ENCODE measurements at regions not wholly inside any gene's neighbourhood (a gene's known extent, or its start where the extent isn't known, plus 50 kb on each side); places are given as distances from the start of the nearest gene placed in this dataset.
"Not testable (repeated sequence)": the region's sequence is repeated elsewhere in the genome, so short reads cannot be mapped to it uniquely, and the experiment has no call there.

GRCh38 chr1:182259229-182259872 is 132.2 kb downstream of the GLUL start:
- DNase-seq = peak; percentile 70

- no peak for DNase-seq
Observed at GRCh38 chr1:182257369-182258063, 134.1 kb downstream of the GLUL start.

- DNase-seq = no peak
Observed at GRCh38 chr1:182256931-182257330, 134.7 kb downstream of the GLUL start.

GRCh38 chr1:182255494-182255893 is 136.1 kb downstream of the GLUL start:
- DNase-seq = no peak

GRCh38 chr1:182253319-182253860 is 138.2 kb downstream of the GLUL start:
- no peak for DNase-seq

GRCh38 chr1:182251561-182251960 is 140.0 kb downstream of the GLUL start:
- no peak for DNase-seq

GRCh38 chr1:182249201-182249676 is 142.4 kb downstream of the GLUL start:
- no peak for DNase-seq

- DNase-seq = no peak
Observed at GRCh38 chr1:182248721-182249120, 142.9 kb downstream of the GLUL start.

- not testable (repeated sequence) for DNase-seq
Observed at GRCh38 chr1:182247813-182248212, 143.8 kb downstream of the GLUL start.

- no peak for DNase-seq
Observed at GRCh38 chr1:182246783-182247182, 144.8 kb downstream of the GLUL start.

- DNase-seq = no peak
Observed at GRCh38 chr1:182245040-182245439, 146.6 kb downstream of the GLUL start.

GRCh38 chr1:182244451-182244850 is 147.1 kb downstream of the GLUL start:
- no peak for DNase-seq

- no peak for DNase-seq
Observed at GRCh38 chr1:182242641-182243040, 148.9 kb downstream of the GLUL start.

- DNase-seq = no peak
Observed at GRCh38 chr1:182240085-182240484, 151.5 kb downstream of the GLUL start.

GRCh38 chr1:182238421-182238820 is 153.2 kb downstream of the GLUL start:
- no peak for DNase-seq

GRCh38 chr1:182237329-182237728 is 154.3 kb downstream of the GLUL start:
- DNase-seq = no peak

GRCh38 chr1:182236651-182237077 is 154.9 kb downstream of the GLUL start:
- no peak for DNase-seq

- no peak for DNase-seq
Observed at GRCh38 chr1:182235952-182236650, 155.5 kb downstream of the GLUL start.

- no peak for DNase-seq
Observed at GRCh38 chr1:182235604-182235951, 156.0 kb downstream of the GLUL start.

- DNase-seq = no peak
Observed at GRCh38 chr1:182229921-182230491, 161.6 kb downstream of the GLUL start.

- DNase-seq = no peak
Observed at GRCh38 chr1:182229451-182229850, 162.1 kb downstream of the GLUL start.

- no peak for DNase-seq
Observed at GRCh38 chr1:182227864-182228547, 163.6 kb downstream of the GLUL start.

- DNase-seq = no peak
Observed at GRCh38 chr1:182226618-182227017, 165.0 kb downstream of the GLUL start.
